ENCODE measurements at regions not wholly inside any gene's neighbourhood (a gene's known extent, or its start where the extent isn't known, plus 50 kb on each side); places are given as distances from the start of the nearest gene placed in this dataset.

DNA sequence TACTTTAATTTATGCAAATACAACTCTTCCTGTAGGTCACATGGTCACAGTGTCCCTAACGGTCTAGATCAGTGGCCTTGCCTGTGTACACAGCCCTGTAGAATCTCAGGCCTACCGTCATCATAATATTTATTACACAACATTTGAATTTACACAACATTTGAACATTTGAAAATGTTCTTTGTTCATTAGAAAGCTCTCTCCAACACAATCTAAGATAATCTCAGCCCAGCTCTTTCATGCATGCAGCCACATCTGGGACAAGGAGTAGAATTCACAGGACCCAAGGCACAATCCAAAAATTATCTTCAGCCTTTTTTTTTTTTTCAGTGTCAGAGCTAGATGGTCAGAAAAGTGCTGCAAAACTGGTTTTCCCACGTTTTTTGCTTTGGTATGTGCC lies 892.8 kb downstream of the TFAP2A start:
- Histone ChIP-seq H3K9me3 (no peaks in the 10 kb centered on the region), H3K36me3 (no peaks in the 10 kb centered on the region), H3K4me3 (no peak overlapping the region), H3K27ac (no peak overlapping the region), H3K4me1 (no peaks in the 10 kb centered on the region), H3K27me3 (no peaks in the 10 kb centered on the region)
- DNase-seq (no peak), ATAC-seq (no peak)
- intact Hi-C loops (cut with DNase I) = no loop called here
- TF ChIP-seq CTCF (IDR thresholded peaks at IDR 0.05) = no peak

DNA sequence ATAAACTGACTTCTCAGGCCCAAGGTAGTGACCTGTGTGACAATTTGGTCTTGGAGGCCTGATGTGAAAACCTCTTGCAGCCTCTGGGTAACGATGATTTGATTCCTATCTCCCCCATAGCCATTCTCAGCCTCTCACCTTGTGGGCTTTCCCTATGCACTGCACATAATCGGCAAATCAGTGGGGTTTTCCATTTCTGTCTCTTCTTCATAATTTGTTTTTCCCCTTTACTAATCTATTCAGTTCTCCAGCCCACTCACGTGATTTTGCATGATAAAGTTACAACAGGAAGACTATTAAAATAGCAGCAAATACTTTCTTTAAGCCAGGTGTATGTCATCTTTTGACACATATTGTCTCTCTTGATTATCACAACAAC lies 893.7 kb downstream of the TFAP2A start:
- no peaks in the 10 kb centered on the region for H3K27me3 ChIP-seq
- ATAC-seq = no peak
- H3K36me3 ChIP-seq = no peaks in the 10 kb centered on the region
- H3K9me3 ChIP-seq = no peaks in the 10 kb centered on the region
- no peak for TF ChIP-seq CTCF (IDR thresholded peaks at IDR 0.05)
- no peaks in the 10 kb centered on the region for H3K4me1 ChIP-seq
- H3K4me3 ChIP-seq = no peak overlapping the region
- no peak for DNase-seq
- H3K27ac ChIP-seq = no peak overlapping the region
- intact Hi-C loops (cut with DNase I) = no loop called here

- DNase-seq (no peak), ATAC-seq (no peak)
- Histone ChIP-seq H3K4me1 (no peaks in the 10 kb centered on the region), H3K27ac (no peak overlapping the region), H3K36me3 (no peaks in the 10 kb centered on the region), H3K4me3 (no peak overlapping the region), H3K9me3 (no peaks in the 10 kb centered on the region), H3K27me3 (no peaks in the 10 kb centered on the region)
- intact Hi-C loops (cut with DNase I) = no loop called here
- TF ChIP-seq CTCF (IDR thresholded peaks at IDR 0.05) = no peak
These were observed 894.3 kb downstream of the TFAP2A start for GRCh38 chr6:9520417-9521151.

GRCh38 chr6:9518431-9518830 lies 896.4 kb downstream of the TFAP2A start:
- ATAC-seq (no peak), DNase-seq (no peak)
- H3K9me3 ChIP-seq = no peaks in the 10 kb centered on the region
- no peak overlapping the region for H3K27ac ChIP-seq
- no peaks in the 10 kb centered on the region for H3K4me1 ChIP-seq
- no peaks in the 10 kb centered on the region for H3K36me3 ChIP-seq
- H3K4me3 ChIP-seq = no peak overlapping the region
- no peaks in the 10 kb centered on the region for H3K27me3 ChIP-seq
- TF ChIP-seq CTCF (IDR thresholded peaks at IDR 0.05) = no peak
- intact Hi-C loops (cut with DNase I) = no loop called here

GRCh38 chr6:9517806-9518205 lies 897.1 kb downstream of the TFAP2A start:
- Histone ChIP-seq H3K36me3 (no peaks in the 10 kb centered on the region), H3K27ac (no peak overlapping the region), H3K27me3 (no peaks in the 10 kb centered on the region), H3K9me3 (no peaks in the 10 kb centered on the region), H3K4me1 (no peaks in the 10 kb centered on the region), H3K4me3 (no peak overlapping the region)
- no peak for DNase-seq
- no peak for TF ChIP-seq CTCF (IDR thresholded peaks at IDR 0.05)
- intact Hi-C loops (cut with DNase I) = no loop called here
- no peak for ATAC-seq

All from upper lobe of right lung (tissue), 1 donor.